Endodermal cell (in vitro differentiated cells): ENCODE measurements at regions not wholly inside any gene's neighbourhood (a gene's known extent, or its start where the extent isn't known, plus 50 kb on each side); places are given as distances from the start of the nearest gene placed in this dataset.

Experiments used
- DNase-seq: peaks from one replicate; pipeline ENCODE4 v3.0.0-alpha.2; 2017
- H3K27ac ChIP-seq: 2 replicates; pipeline ENCODE4 v1.5.1; 2013; ENCODE audit warnings: mild to moderate bottlenecking, low read depth, low read length, moderate library complexity
- H3K27me3 ChIP-seq: 2 replicates; pipeline ENCODE4 v1.6.1; 2013; ENCODE audit warnings: mild to moderate bottlenecking, low read length, moderate library complexity; ENCODE audit not compliant: insufficient read depth, control insufficient read depth, poor library complexity, severe bottlenecking
- H3K36me3 ChIP-seq: 2 replicates; pipeline ENCODE4 v1.7.0; 2013; ENCODE audit warnings: mild to moderate bottlenecking, low read length, moderate library complexity; ENCODE audit not compliant: control insufficient read depth, insufficient read depth
- H3K4me1 ChIP-seq: one replicate; pipeline ENCODE4 v1.7.0; 2013; ENCODE audit warnings: low read length; ENCODE audit not compliant: control insufficient read depth, insufficient read depth
- H3K4me3 ChIP-seq: 2 replicates; pipeline ENCODE4 v1.5.1; 2013; ENCODE audit warnings: mild to moderate bottlenecking, low read length, moderate library complexity
- H3K9ac ChIP-seq: 2 replicates; pipeline ENCODE4 v1.6.1; 2013; ENCODE audit warnings: mild to moderate bottlenecking, low read length, moderate library complexity; ENCODE audit not compliant: poor library complexity, severe bottlenecking; ENCODE audit errors: extremely low read depth
- H3K9me3 ChIP-seq: 2 replicates; pipeline ENCODE4 v1.6.1; 2013; ENCODE audit warnings: mild to moderate bottlenecking, low read length, moderate library complexity; ENCODE audit not compliant: control insufficient read depth
- H3K27ac Mint-ChIP-seq: 2 replicates; pipeline ENCODE4 v1.8.0; 2020; ENCODE audit warnings: mixed read lengths
- H3K27me3 Mint-ChIP-seq: 2 replicates; pipeline ENCODE4 v1.8.0; 2021; ENCODE audit warnings: mild to moderate bottlenecking, mixed read lengths; ENCODE audit not compliant: insufficient read depth
- H3K36me3 Mint-ChIP-seq: 2 replicates; pipeline ENCODE4 v1.8.0; 2020; ENCODE audit warnings: low read depth, mixed read lengths
- H3K4me1 Mint-ChIP-seq: 2 replicates; pipeline ENCODE4 v1.8.0; 2020; ENCODE audit warnings: mixed read lengths
- H3K4me3 Mint-ChIP-seq: 2 replicates; pipeline ENCODE4 v1.8.0; 2020; ENCODE audit warnings: mild to moderate bottlenecking, moderate library complexity, mixed read lengths
- H3K9me3 Mint-ChIP-seq: 2 replicates; pipeline ENCODE4 v1.8.0; 2020; ENCODE audit warnings: mild to moderate bottlenecking, mixed read lengths
- CTCF ChIP-seq: fragments of 200-600 bp; sonication (generic); conservative IDR thresholded peaks from 2 replicates; pipeline ENCODE4 v1.5.0; 2021; ENCODE audit warnings: antibody characterized with exemption, mild to moderate bottlenecking
- whole genome bisulfite sequencing, 2 experiments: methylation state at CpG; one replicate each; pipeline versions ENCODE4 v1.1.5 to v1.1.7; 2013; ENCODE audit warnings: missing lambda C conversion rate in 2 of 2, mixed read lengths in 1 of 2; ENCODE audit not compliant: insufficient coverage in 1 of 2, insufficient read length in 1 of 2; 5-methylcytosine and 5-hydroxymethylcytosine counted together

- 87 to 89% methylated on average over 12 to 13 of the region's 13 CpGs for WGBS, 2 experiments
- Mint-ChIP-seq H3K27ac (no peak overlapping the region), H3K4me3 (no peak overlapping the region), H3K36me3 (peaks cover 2% of the 10 kb centered on the region), H3K4me1 (peaks cover 13% of the 10 kb centered on the region), H3K27me3 (peaks cover 10% of the 10 kb centered on the region), H3K9me3 (peaks cover 34% of the 10 kb centered on the region)
- H3K27me3 ChIP-seq: no peaks in the 10 kb centered on the region
- no peaks in the 10 kb centered on the region for H3K4me1 ChIP-seq
- H3K27ac ChIP-seq: no peak overlapping the region
- no peak overlapping the region for H3K9ac ChIP-seq
- DNase-seq: no peak
- TF ChIP-seq CTCF: no peak
- no peak overlapping the region for H3K4me3 ChIP-seq
- no peaks in the 10 kb centered on the region for H3K36me3 ChIP-seq
- peaks cover 9% of the 10 kb centered on the region for H3K9me3 ChIP-seq
Observed at GRCh38 chr7:68846811-68847325, 751.4 kb upstream of the AUTS2 start.

GRCh38 chr7:68853254-68853653 lies 745.0 kb upstream of the AUTS2 start:
- H3K4me3 ChIP-seq: no peak overlapping the region
- TF ChIP-seq CTCF: no peak
- DNase-seq: no peak
- peaks cover 14% of the 10 kb centered on the region for H3K4me1 Mint-ChIP-seq
- peaks cover 9% of the 10 kb centered on the region for H3K9me3 ChIP-seq
- no peak overlapping the region for H3K27ac ChIP-seq
- peaks cover 6% of the 10 kb centered on the region for H3K27me3 Mint-ChIP-seq
- no peak overlapping the region for H3K4me3 Mint-ChIP-seq
- no peaks in the 10 kb centered on the region for H3K27me3 ChIP-seq
- no peaks in the 10 kb centered on the region for H3K36me3 ChIP-seq
- 96 to 98% methylated on average over 2 to 6 of the region's 6 CpGs for WGBS, 2 experiments
- peaks cover 16% of the 10 kb centered on the region for H3K9me3 Mint-ChIP-seq
- H3K27ac Mint-ChIP-seq: no peak overlapping the region
- peaks cover 2% of the 10 kb centered on the region for H3K36me3 Mint-ChIP-seq
- H3K4me1 ChIP-seq: peaks cover 5% of the 10 kb centered on the region
- no peak overlapping the region for H3K9ac ChIP-seq

GRCh38 chr7:68857571-68857970 lies 740.7 kb upstream of the AUTS2 start:
- DNase-seq: no peak
- no peaks in the 10 kb centered on the region for H3K9me3 Mint-ChIP-seq
- WGBS, 2 experiments: 88 to 96% methylated on average over 1 of the region's 1 CpG
- no peak overlapping the region for H3K4me3 Mint-ChIP-seq
- H3K27ac Mint-ChIP-seq: no peak overlapping the region
- TF ChIP-seq CTCF: no peak
- peaks cover 6% of the 10 kb centered on the region for H3K27me3 Mint-ChIP-seq
- H3K27me3 ChIP-seq: no peaks in the 10 kb centered on the region
- H3K9me3 ChIP-seq: no peaks in the 10 kb centered on the region
- H3K36me3 Mint-ChIP-seq: no peaks in the 10 kb centered on the region
- H3K36me3 ChIP-seq: no peaks in the 10 kb centered on the region
- H3K4me3 ChIP-seq: no peak overlapping the region
- H3K9ac ChIP-seq: no peak overlapping the region
- peaks cover 7% of the 10 kb centered on the region for H3K4me1 Mint-ChIP-seq
- H3K4me1 ChIP-seq: peaks cover 5% of the 10 kb centered on the region
- no peak overlapping the region for H3K27ac ChIP-seq
